ENCODE measurements at regions not wholly inside any gene's neighbourhood (a gene's known extent, or its start where the extent isn't known, plus 50 kb on each side); places are given as distances from the start of the nearest gene placed in this dataset.
"Not testable (repeated sequence)": the region's sequence is repeated elsewhere in the genome, so short reads cannot be mapped to it uniquely, and the experiment has no call there.

GRCh38 chr11:67761211-67761610 is 86.8 kb upstream of the ALDH3B2 start:
- H4K91ac ChIP-seq (replicated peaks; ENCODE audit: insufficient read length, low read length); H2BK12ac ChIP-seq (ENCODE audit: low read depth, low read length); H3K9me3 ChIP-seq (ENCODE audit: insufficient read depth in 2 of 2, low read depth in 1 of 2, low read length in 1 of 2); H3K23me2 ChIP-seq (ENCODE audit: low read depth, low read length); H3K79me2 ChIP-seq (ENCODE audit: control insufficient read depth in 1 of 2, insufficient read depth in 2 of 2, low read length in 2 of 2); H4K5ac ChIP-seq (ENCODE audit: insufficient read length, low read depth, low read length); H3K18ac ChIP-seq (ENCODE audit: extremely low read depth, low read length); H2BK5ac ChIP-seq (ENCODE audit: low read depth, low read length); H3K56ac ChIP-seq (replicated peaks; ENCODE audit: insufficient read length, low read depth, low read length); H2BK120ac ChIP-seq (replicated peaks; ENCODE audit: low read depth, low read length); H3K23ac ChIP-seq (ENCODE audit: insufficient read length); H2AFZ ChIP-seq (ENCODE audit: low read length); H3K4me1 ChIP-seq (replicated peaks in 1 of 4; ENCODE audit: control insufficient read depth in 3 of 4, insufficient read depth in 4 of 4, low read length in 3 of 4); H3K36me3 ChIP-seq (ENCODE audit: control insufficient read depth in 2 of 4, insufficient read depth in 4 of 4, low read length in 3 of 4); FAIRE-seq; H2AK5ac ChIP-seq (ENCODE audit: low read depth, low read length); H3K14ac ChIP-seq (ENCODE audit: insufficient read length); H4K8ac ChIP-seq (ENCODE audit: extremely low read depth, insufficient read depth, low read length); DNase-seq (ENCODE audit: low read depth in 1 of 2, low spot score in 2 of 2); H3K27me3 ChIP-seq (replicated peaks in 1 of 4; ENCODE audit: control insufficient read depth in 3 of 4, extremely low read depth in 1 of 4, insufficient read depth in 3 of 4, low read length in 3 of 4); H2BK20ac ChIP-seq (ENCODE audit: low read length); H2BK15ac ChIP-seq (ENCODE audit: low read length); CTCF ChIA-PET (ENCODE audit: partially characterized antibody); H3K4ac ChIP-seq (replicated peaks; ENCODE audit: insufficient read length, low read depth, low read length); H3K4me3 ChIP-seq (ENCODE audit: extremely low read depth in 1 of 4, insufficient read depth in 2 of 4, low read depth in 3 of 4, low read length in 4 of 4); H3K4me2 ChIP-seq (ENCODE audit: insufficient read depth in 1 of 2, low read depth in 2 of 2, low read length in 2 of 2); H3K9ac ChIP-seq (replicated peaks in 1 of 4; ENCODE audit: extremely low read depth in 1 of 4, low read depth in 3 of 4, low read length in 3 of 4); H3K27ac ChIP-seq (ENCODE audit: low read depth, low read length); H4K20me1 ChIP-seq (replicated peaks in 1 of 2; ENCODE audit: control insufficient read depth in 1 of 2, insufficient read depth in 2 of 2, low read length in 2 of 2); H3K79me1 ChIP-seq (ENCODE audit: low read depth, low read length); POLR2A ChIA-PET (ENCODE audit: partially characterized antibody): not testable (repeated sequence)
- 84% methylated on average over 7 of the region's 7 CpGs; no CpG with 5 or more reads in 1 of the 2 experiments for WGBS, 2 experiments (ENCODE audit: extremely low coverage in 1 of 2, insufficient coverage in 1 of 2, insufficient read length in 1 of 2, insufficient replicate concordance in 2 of 2, low coverage in 1 of 2, low lambda C conversion rate in 2 of 2, missing lambda C conversion rate in 1 of 2)

- H3K18ac ChIP-seq (ENCODE audit: extremely low read depth, low read length); H3K4ac ChIP-seq (replicated peaks; ENCODE audit: insufficient read length, low read depth, low read length); H3K79me1 ChIP-seq (ENCODE audit: low read depth, low read length); H3K79me2 ChIP-seq (ENCODE audit: control insufficient read depth in 1 of 2, insufficient read depth in 2 of 2, low read length in 2 of 2); H3K9me3 ChIP-seq (ENCODE audit: insufficient read depth in 2 of 2, low read depth in 1 of 2, low read length in 1 of 2); H4K20me1 ChIP-seq (replicated peaks in 1 of 2; ENCODE audit: control insufficient read depth in 1 of 2, insufficient read depth in 2 of 2, low read length in 2 of 2); CTCF ChIA-PET (ENCODE audit: partially characterized antibody); H3K9ac ChIP-seq (replicated peaks in 1 of 4; ENCODE audit: extremely low read depth in 1 of 4, low read depth in 3 of 4, low read length in 3 of 4); H3K27ac ChIP-seq (ENCODE audit: low read depth, low read length); H3K56ac ChIP-seq (replicated peaks; ENCODE audit: insufficient read length, low read depth, low read length); H3K4me2 ChIP-seq (ENCODE audit: insufficient read depth in 1 of 2, low read depth in 2 of 2, low read length in 2 of 2); H2AK5ac ChIP-seq (ENCODE audit: low read depth, low read length); H4K8ac ChIP-seq (ENCODE audit: extremely low read depth, insufficient read depth, low read length); H3K4me3 ChIP-seq (ENCODE audit: extremely low read depth in 1 of 4, insufficient read depth in 2 of 4, low read depth in 3 of 4, low read length in 4 of 4); H3K14ac ChIP-seq (ENCODE audit: insufficient read length); H2BK20ac ChIP-seq (ENCODE audit: low read length); H2BK12ac ChIP-seq (ENCODE audit: low read depth, low read length); H3K4me1 ChIP-seq (replicated peaks in 1 of 4; ENCODE audit: control insufficient read depth in 3 of 4, insufficient read depth in 4 of 4, low read length in 3 of 4); DNase-seq (ENCODE audit: low read depth in 1 of 2, low spot score in 2 of 2); H3K23ac ChIP-seq (ENCODE audit: insufficient read length); H3K23me2 ChIP-seq (ENCODE audit: low read depth, low read length); H3K27me3 ChIP-seq (replicated peaks in 1 of 4; ENCODE audit: control insufficient read depth in 3 of 4, extremely low read depth in 1 of 4, insufficient read depth in 3 of 4, low read length in 3 of 4); POLR2A ChIA-PET (ENCODE audit: partially characterized antibody); H2BK15ac ChIP-seq (ENCODE audit: low read length); FAIRE-seq; H2BK5ac ChIP-seq (ENCODE audit: low read depth, low read length); H4K5ac ChIP-seq (ENCODE audit: insufficient read length, low read depth, low read length); H4K91ac ChIP-seq (replicated peaks; ENCODE audit: insufficient read length, low read length); H3K36me3 ChIP-seq (ENCODE audit: control insufficient read depth in 2 of 4, insufficient read depth in 4 of 4, low read length in 3 of 4); H2BK120ac ChIP-seq (replicated peaks; ENCODE audit: low read depth, low read length); H2AFZ ChIP-seq (ENCODE audit: low read length): not testable (repeated sequence)
- 75% methylated on average over 2 of the region's 3 CpGs; no CpG with 5 or more reads in 1 of the 2 experiments for WGBS, 2 experiments (ENCODE audit: extremely low coverage in 1 of 2, insufficient coverage in 1 of 2, insufficient read length in 1 of 2, insufficient replicate concordance in 2 of 2, low coverage in 1 of 2, low lambda C conversion rate in 2 of 2, missing lambda C conversion rate in 1 of 2)
Measured at GRCh38 chr11:67759321-67759720, 84.9 kb upstream of the ALDH3B2 start.

All from H1 (cell line).